IMR-90 (cell line): ENCODE measurements at regions not wholly inside any gene's neighbourhood (a gene's known extent, or its start where the extent isn't known, plus 50 kb on each side); places are given as distances from the start of the nearest gene placed in this dataset.

Source experiments
- BHLHE40 ChIP-seq: fragments of 150-350 bp; IDR thresholded peaks from 2 replicates; pipeline ENCODE4 v1.6.1; 2016; ENCODE audit warnings: mild to moderate bottlenecking, low read depth, low read length
- CHD1 ChIP-seq: IDR thresholded peaks from 2 replicates; pipeline ENCODE4 v1.6.1; 2012; ENCODE audit warnings: low read depth, low read length, improper control_type of control experiment
- FOS ChIP-seq: fragments of 150-350 bp; IDR thresholded peaks from 2 replicates; pipeline ENCODE4 v1.6.1; 2016; ENCODE audit warnings: low read depth, low read length
- MAFK ChIP-seq: IDR thresholded peaks from 2 replicates; pipeline ENCODE4 v1.6.1; 2012; ENCODE audit warnings: low read depth, low read length, improper control_type of control experiment
- MAZ ChIP-seq: IDR thresholded peaks from 2 replicates; pipeline ENCODE4 v1.6.1; 2012; ENCODE audit warnings: low read depth, mild to moderate bottlenecking, low read length, improper control_type of control experiment, moderate library complexity, borderline replicate concordance
- MXI1 ChIP-seq: IDR thresholded peaks from 2 replicates; pipeline ENCODE4 v1.6.1; 2012; ENCODE audit warnings: low read depth, mild to moderate bottlenecking, low read length, moderate library complexity, borderline replicate concordance
- POLR2A ChIP-seq: IDR thresholded peaks from 2 replicates; pipeline ENCODE4 v1.6.1; 2012; ENCODE audit warnings: mild to moderate bottlenecking, low read depth, low read length
- RAD21 ChIP-seq: IDR thresholded peaks from 2 replicates; pipeline ENCODE4 v1.6.1; 2012; ENCODE audit warnings: low read length, improper control_type of control experiment
- RCOR1 ChIP-seq: IDR thresholded peaks from 2 replicates; pipeline ENCODE4 v1.6.1; 2012; ENCODE audit warnings: mild to moderate bottlenecking, low read length, improper control_type of control experiment; ENCODE audit not compliant: insufficient replicate concordance
- RFX5 ChIP-seq: IDR thresholded peaks from 2 replicates; pipeline ENCODE4 v1.8.0; 2012; ENCODE audit warnings: low read depth, mild to moderate bottlenecking, low read length, moderate library complexity
- SMC3 ChIP-seq: fragments of 150-350 bp; IDR thresholded peaks from 2 replicates; pipeline ENCODE4 v1.6.1; 2016; ENCODE audit warnings: low read depth, mild to moderate bottlenecking, antibody characterized with exemption, low read length, moderate library complexity
- TF ChIP-seq, protein P1 (sequence below): conservative IDR thresholded peaks from 2 replicates; pipeline ENCODE4 v1.5.1; 2012; ENCODE audit warnings: mild to moderate bottlenecking, low read depth, low read length, improper control_type of control experiment
- TF ChIP-seq, protein P2 (sequence below): fragments of 150-350 bp; IDR thresholded peaks from 2 replicates; pipeline ENCODE4 v1.6.1; 2016; ENCODE audit warnings: low read depth, mild to moderate bottlenecking, low read length, moderate library complexity, borderline replicate concordance
- TF ChIP-seq, protein P3 (sequence below): fragments of 150-350 bp; IDR thresholded peaks from 2 replicates; pipeline ENCODE4 v1.6.1; 2017; ENCODE audit warnings: mild to moderate bottlenecking, antibody characterized with exemption, low read length, low read depth

DNA sequence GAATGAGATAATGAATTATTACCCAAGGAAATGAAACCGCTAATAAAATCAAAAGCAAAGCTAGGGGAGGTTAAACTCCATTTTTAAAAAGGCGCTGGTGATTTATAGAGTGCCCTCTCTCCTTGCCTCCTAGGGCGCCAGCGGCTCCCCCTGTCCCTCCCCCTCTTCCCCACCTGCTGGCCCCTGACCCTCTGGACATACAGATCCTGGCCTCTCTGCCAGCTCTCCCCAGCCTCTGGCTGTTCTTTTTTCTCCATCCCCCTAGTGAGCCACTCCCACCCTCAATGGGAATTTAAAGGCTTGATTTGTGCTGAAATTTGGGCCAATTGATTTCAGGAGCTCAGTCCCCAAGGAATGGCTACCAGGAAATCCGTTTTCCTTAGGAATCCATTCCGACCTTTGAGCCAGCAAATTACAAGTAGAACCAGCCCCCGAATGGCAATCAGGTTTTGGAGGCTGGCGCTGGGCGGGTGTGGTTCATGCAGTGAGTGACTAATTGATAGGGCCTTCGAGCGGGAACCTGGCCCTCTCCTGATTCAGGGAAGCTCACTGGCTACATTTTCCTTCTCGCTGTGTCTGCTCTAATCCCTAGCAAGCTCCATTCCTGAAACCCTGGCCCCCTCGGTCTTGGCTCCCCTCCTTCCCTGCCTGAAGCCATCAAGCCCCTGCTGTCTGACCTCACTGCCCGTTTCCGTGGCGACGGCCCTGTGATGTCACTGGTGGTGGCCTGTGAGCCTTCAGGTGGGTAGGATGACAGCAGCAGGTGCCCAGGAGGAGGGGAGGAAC lies 141.9 kb upstream of the SDK2 start:
- TF ChIP-seq POLR2A: no peak
- TF ChIP-seq, protein P1, sequence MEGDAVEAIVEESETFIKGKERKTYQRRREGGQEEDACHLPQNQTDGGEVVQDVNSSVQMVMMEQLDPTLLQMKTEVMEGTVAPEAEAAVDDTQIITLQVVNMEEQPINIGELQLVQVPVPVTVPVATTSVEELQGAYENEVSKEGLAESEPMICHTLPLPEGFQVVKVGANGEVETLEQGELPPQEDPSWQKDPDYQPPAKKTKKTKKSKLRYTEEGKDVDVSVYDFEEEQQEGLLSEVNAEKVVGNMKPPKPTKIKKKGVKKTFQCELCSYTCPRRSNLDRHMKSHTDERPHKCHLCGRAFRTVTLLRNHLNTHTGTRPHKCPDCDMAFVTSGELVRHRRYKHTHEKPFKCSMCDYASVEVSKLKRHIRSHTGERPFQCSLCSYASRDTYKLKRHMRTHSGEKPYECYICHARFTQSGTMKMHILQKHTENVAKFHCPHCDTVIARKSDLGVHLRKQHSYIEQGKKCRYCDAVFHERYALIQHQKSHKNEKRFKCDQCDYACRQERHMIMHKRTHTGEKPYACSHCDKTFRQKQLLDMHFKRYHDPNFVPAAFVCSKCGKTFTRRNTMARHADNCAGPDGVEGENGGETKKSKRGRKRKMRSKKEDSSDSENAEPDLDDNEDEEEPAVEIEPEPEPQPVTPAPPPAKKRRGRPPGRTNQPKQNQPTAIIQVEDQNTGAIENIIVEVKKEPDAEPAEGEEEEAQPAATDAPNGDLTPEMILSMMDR: no peak
- TF ChIP-seq RFX5: no peak
- no peak for TF ChIP-seq RAD21
- no peak for TF ChIP-seq MAZ
- no peak for TF ChIP-seq CHD1
- TF ChIP-seq, protein P2, sequence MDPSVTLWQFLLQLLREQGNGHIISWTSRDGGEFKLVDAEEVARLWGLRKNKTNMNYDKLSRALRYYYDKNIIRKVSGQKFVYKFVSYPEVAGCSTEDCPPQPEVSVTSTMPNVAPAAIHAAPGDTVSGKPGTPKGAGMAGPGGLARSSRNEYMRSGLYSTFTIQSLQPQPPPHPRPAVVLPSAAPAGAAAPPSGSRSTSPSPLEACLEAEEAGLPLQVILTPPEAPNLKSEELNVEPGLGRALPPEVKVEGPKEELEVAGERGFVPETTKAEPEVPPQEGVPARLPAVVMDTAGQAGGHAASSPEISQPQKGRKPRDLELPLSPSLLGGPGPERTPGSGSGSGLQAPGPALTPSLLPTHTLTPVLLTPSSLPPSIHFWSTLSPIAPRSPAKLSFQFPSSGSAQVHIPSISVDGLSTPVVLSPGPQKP: no peak
- TF ChIP-seq, protein P3, sequence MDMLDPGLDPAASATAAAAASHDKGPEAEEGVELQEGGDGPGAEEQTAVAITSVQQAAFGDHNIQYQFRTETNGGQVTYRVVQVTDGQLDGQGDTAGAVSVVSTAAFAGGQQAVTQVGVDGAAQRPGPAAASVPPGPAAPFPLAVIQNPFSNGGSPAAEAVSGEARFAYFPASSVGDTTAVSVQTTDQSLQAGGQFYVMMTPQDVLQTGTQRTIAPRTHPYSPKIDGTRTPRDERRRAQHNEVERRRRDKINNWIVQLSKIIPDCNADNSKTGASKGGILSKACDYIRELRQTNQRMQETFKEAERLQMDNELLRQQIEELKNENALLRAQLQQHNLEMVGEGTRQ: no peak
- no peak for TF ChIP-seq MXI1
- no peak for TF ChIP-seq BHLHE40
- no peak for TF ChIP-seq MAFK
- TF ChIP-seq RCOR1: no peak
- TF ChIP-seq SMC3: no peak
- no peak for TF ChIP-seq FOS
